Astrocyte of the cerebellum (primary cell): ENCODE measurements at regions not wholly inside any gene's neighbourhood (a gene's known extent, or its start where the extent isn't known, plus 50 kb on each side); places are given as distances from the start of the nearest gene placed in this dataset.

ENCODE experiments used
- DNase-seq: peaks from one replicate; pipeline ENCODE4 v3.0.0-alpha.2; 2011; ENCODE audit warnings: low read depth
- H3K4me3 ChIP-seq: 2 replicates; pipeline ENCODE4 v1.5.1; 2011; ENCODE audit warnings: mild to moderate bottlenecking, low read depth, low read length, moderate library complexity
- in situ Hi-C: cut with HindIII; loops from 2 replicates; pipeline ENCODE4 v1.10.0; 2017; ENCODE audit warnings: low sequenced_read_pairs
- TF ChIP-seq, protein P1 (sequence below): IDR thresholded peaks from 2 replicates; pipeline ENCODE4 v1.5.1; 2012; ENCODE audit warnings: low read length, low read depth, moderate library complexity, mild to moderate bottlenecking; ENCODE audit errors: missing control alignments

GRCh38 chr6:137981758-137982157 is 114.7 kb downstream of the TNFAIP3 start:
- DNase-seq = no peak
- H3K4me3 ChIP-seq = no peak overlapping the region
- TF ChIP-seq, protein P1, sequence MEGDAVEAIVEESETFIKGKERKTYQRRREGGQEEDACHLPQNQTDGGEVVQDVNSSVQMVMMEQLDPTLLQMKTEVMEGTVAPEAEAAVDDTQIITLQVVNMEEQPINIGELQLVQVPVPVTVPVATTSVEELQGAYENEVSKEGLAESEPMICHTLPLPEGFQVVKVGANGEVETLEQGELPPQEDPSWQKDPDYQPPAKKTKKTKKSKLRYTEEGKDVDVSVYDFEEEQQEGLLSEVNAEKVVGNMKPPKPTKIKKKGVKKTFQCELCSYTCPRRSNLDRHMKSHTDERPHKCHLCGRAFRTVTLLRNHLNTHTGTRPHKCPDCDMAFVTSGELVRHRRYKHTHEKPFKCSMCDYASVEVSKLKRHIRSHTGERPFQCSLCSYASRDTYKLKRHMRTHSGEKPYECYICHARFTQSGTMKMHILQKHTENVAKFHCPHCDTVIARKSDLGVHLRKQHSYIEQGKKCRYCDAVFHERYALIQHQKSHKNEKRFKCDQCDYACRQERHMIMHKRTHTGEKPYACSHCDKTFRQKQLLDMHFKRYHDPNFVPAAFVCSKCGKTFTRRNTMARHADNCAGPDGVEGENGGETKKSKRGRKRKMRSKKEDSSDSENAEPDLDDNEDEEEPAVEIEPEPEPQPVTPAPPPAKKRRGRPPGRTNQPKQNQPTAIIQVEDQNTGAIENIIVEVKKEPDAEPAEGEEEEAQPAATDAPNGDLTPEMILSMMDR = no peak
- in situ Hi-C loops = no loop called here

DNA sequence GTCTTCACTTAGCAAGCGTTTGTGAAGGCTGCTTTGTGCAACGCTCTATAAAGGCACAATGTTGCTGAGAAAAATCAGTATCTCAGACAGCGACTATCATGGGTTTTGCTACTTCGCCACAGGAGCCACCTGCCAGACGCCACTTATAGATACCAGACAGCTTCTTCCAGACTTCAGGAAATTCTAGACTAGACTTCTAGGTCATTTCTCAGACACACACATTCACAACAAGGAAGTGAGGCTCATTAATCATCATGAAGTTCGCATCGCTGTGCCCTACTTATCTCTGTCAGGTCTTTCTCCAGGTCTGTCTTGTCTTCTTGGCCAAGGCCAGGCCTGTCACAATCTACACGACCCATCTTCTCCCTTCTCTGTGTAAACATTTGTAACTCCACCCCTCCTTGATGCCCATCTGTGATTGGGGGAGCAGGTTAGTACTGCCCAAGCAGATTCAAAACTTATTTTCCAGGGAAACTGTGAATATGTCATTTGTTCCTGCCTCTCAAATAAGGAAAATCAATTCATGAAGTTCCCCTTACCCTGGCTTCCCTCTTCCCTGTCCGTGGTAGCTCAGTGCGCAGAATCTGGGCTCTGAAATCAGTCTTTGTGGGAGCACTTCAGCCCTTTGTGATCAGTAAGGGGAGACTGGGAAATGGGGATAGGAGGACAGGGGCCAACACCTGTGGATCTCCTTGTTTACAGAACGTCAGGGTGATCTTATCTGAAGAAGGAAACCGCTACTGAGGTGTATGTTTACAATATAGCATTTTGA is 115.5 kb downstream of the TNFAIP3 start:
- TF ChIP-seq, protein P1 = no peak
- in situ Hi-C loops = no loop called here
- no peak for DNase-seq
- H3K4me3 ChIP-seq = no peak overlapping the region

DNA sequence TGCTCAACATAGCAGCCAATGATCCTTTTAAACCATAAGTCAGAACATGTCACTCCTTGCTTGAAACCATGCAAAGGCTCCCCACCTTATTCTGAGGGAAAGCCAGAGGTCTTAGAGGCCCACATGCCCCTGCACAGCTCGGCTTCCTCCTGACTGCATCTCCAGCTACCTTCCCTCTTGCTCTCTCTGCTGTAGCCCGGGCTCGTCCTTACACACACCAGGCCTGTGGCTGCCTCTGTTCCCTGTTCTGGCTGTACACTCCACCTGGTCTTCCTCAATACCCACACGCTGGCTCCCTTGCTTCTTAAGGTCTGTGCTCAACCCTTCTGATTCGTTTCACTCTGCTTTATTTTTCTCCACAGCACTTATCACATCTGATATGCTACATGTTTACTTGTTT is 116.2 kb downstream of the TNFAIP3 start:
- H3K4me3 ChIP-seq = no peak overlapping the region
- no peak for DNase-seq
- TF ChIP-seq, protein P1 = no peak
- in situ Hi-C loops = no loop called here

GRCh38 chr6:137989664-137990063 is 117.6 kb downstream of the PERP start:
- TF ChIP-seq, protein P1 = no peak

DNA sequence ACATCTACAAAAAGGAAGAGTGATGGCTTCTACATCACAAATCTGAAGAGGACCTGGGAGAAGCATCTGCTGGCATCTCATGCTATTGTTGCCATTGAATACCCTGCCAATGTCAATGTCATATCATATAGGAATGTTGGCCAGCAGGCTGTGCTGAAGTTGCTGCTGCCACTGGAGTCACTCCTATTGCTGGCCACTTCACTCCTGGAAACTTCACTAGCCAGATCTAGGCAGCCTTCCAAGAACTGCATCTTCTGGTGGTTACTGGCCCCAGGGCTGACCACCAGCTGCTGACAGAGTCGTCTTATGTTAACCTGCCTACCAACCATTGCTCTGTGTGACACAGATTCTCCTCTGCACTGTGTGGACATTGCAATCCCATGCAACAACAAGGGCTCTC is 111.8 kb downstream of the PERP start:
- TF ChIP-seq, protein P1 = no peak
- in situ Hi-C loops = no loop called here
- no peak overlapping the region for H3K4me3 ChIP-seq
- no peak for DNase-seq

More at GRCh38 chr6:137989664-137990063, 117.6 kb downstream of the PERP start:
- no peak for DNase-seq
- in situ Hi-C loops = no loop called here
- no peak overlapping the region for H3K4me3 ChIP-seq

DNA sequence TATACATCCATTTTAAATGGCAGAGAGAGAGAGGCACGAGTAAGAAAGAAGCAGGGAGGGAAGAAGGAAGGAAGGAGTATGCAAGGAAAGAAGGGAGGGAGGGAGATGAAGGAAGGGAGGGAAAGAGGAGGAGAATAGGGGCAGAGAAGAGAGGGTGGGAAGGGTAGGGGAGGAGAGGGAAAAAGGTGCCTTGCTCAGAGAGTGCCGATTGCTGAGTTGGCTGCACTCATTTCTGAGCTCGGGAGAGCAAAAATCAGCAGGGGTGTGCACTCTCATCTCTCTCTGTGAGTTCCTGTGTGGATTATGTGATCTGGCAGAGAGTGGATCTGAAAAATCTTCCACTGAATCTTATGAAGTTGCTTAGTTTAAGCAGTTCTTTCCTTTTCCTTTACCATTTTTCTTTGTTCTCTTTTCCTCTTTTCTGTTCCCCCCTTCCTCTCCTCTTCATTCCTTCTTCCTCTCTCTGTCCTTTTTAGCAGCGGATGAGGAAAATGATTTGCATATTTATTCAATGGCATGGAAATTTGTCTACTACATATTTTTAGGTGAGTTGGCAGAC is 108.7 kb downstream of the PERP start:
- TF ChIP-seq, protein P1 = no peak
- H3K4me3 ChIP-seq = no peak overlapping the region
- in situ Hi-C loops = no loop called here
- DNase-seq = no peak
